ENCODE measurements at regions not wholly inside any gene's neighbourhood (a gene's known extent, or its start where the extent isn't known, plus 50 kb on each side); places are given as distances from the start of the nearest gene placed in this dataset.

DNA sequence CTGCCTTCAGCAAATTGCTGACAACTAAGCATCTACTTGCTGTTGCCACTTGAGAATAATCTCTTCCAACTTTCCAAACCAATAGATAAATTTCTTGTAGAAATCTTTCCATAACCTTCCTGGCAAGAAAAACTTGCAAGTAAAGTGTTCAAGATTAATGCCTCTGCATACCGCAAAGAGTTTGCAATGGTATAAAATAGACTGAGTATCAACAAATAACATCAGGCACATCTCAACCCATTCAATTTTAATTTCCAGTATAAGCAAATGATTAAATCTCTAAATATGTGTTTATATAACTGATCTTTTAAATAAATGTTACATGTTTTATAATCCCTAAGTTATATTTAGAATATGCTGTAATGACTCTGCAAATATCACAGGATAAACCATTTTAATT, 275.2 kb upstream of the AGA start:
- TF ChIP-seq, protein P1, sequence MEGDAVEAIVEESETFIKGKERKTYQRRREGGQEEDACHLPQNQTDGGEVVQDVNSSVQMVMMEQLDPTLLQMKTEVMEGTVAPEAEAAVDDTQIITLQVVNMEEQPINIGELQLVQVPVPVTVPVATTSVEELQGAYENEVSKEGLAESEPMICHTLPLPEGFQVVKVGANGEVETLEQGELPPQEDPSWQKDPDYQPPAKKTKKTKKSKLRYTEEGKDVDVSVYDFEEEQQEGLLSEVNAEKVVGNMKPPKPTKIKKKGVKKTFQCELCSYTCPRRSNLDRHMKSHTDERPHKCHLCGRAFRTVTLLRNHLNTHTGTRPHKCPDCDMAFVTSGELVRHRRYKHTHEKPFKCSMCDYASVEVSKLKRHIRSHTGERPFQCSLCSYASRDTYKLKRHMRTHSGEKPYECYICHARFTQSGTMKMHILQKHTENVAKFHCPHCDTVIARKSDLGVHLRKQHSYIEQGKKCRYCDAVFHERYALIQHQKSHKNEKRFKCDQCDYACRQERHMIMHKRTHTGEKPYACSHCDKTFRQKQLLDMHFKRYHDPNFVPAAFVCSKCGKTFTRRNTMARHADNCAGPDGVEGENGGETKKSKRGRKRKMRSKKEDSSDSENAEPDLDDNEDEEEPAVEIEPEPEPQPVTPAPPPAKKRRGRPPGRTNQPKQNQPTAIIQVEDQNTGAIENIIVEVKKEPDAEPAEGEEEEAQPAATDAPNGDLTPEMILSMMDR (conservative IDR thresholded peaks at IDR 0.05), result no peak
- no peak for TF ChIP-seq ZFX (IDR thresholded peaks at IDR 0.05)

Measured in C4-2B (cell line).